ENCODE measurements at regions not wholly inside any gene's neighbourhood (a gene's known extent, or its start where the extent isn't known, plus 50 kb on each side); places are given as distances from the start of the nearest gene placed in this dataset.

DNA sequence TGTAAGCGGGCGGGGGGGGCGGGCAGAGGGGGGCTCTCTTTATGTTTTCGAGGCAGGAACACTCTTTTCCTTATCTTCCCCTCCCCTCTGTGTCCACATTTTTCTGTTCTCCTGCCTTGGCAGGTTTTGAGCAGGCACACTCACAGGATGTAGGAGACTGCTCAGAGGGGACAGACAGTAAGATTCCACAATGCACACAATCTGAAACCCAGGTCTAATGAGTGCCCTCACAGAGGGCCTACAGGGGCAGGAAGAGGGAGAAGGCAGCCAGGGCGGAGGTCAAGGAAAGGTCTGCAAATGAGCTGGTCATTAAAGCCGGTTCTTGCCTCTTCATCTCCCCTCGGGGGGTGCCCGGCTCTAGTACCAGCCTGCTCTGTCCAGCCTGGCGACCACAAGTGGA is 106.1 kb upstream of the ATP6AP2 start:
- TF ChIP-seq CHD2 (IDR thresholded peaks at IDR 0.05; ENCODE audit: low read length, partially characterized antibody), result no peak
- no peak for TF ChIP-seq GABPA (IDR thresholded peaks at IDR 0.05; ENCODE audit: low read depth)
- TF ChIP-seq RAD21 (IDR thresholded peaks at IDR 0.05; ENCODE audit: low read length), result no peak
- no peak for TF ChIP-seq ZBTB33 (IDR thresholded peaks at IDR 0.05; ENCODE audit: borderline replicate concordance, low read depth)
- no peak for TF ChIP-seq RCOR1 (IDR thresholded peaks at IDR 0.05; ENCODE audit: low read length)
- TF ChIP-seq FOSL2 (IDR thresholded peaks at IDR 0.05; ENCODE audit: borderline replicate concordance, low read depth), result no peak
- TF ChIP-seq YY1 (IDR thresholded peaks at IDR 0.05; ENCODE audit: low read depth), result no peak
- TF ChIP-seq SMC3 (IDR thresholded peaks at IDR 0.05; ENCODE audit: low read depth, low read length), result no peak
- no peak for TF ChIP-seq ELF1 (IDR thresholded peaks at IDR 0.05)
- no peak for TF ChIP-seq SIN3A (IDR thresholded peaks at IDR 0.05; ENCODE audit: borderline replicate concordance, low read depth, low read length)
- no peak for TF ChIP-seq USF1 (IDR thresholded peaks at IDR 0.05; ENCODE audit: borderline replicate concordance, low read depth)
- TF ChIP-seq, protein P1, sequence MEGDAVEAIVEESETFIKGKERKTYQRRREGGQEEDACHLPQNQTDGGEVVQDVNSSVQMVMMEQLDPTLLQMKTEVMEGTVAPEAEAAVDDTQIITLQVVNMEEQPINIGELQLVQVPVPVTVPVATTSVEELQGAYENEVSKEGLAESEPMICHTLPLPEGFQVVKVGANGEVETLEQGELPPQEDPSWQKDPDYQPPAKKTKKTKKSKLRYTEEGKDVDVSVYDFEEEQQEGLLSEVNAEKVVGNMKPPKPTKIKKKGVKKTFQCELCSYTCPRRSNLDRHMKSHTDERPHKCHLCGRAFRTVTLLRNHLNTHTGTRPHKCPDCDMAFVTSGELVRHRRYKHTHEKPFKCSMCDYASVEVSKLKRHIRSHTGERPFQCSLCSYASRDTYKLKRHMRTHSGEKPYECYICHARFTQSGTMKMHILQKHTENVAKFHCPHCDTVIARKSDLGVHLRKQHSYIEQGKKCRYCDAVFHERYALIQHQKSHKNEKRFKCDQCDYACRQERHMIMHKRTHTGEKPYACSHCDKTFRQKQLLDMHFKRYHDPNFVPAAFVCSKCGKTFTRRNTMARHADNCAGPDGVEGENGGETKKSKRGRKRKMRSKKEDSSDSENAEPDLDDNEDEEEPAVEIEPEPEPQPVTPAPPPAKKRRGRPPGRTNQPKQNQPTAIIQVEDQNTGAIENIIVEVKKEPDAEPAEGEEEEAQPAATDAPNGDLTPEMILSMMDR (IDR thresholded peaks at IDR 0.05), result no peak
- no peak for TF ChIP-seq JUND (IDR thresholded peaks at IDR 0.05)
- TF ChIP-seq RXRA (IDR thresholded peaks at IDR 0.05; ENCODE audit: borderline replicate concordance, low read depth), result no peak
- TF ChIP-seq, protein P2, sequence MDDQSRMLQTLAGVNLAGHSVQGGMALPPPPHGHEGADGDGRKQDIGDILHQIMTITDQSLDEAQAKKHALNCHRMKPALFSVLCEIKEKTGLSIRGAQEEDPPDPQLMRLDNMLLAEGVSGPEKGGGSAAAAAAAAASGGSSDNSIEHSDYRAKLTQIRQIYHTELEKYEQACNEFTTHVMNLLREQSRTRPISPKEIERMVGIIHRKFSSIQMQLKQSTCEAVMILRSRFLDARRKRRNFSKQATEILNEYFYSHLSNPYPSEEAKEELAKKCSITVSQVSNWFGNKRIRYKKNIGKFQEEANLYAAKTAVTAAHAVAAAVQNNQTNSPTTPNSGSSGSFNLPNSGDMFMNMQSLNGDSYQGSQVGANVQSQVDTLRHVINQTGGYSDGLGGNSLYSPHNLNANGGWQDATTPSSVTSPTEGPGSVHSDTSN (IDR thresholded peaks at IDR 0.05), result no peak
- TF ChIP-seq POLR2AphosphoS5 (IDR thresholded peaks at IDR 0.05; ENCODE audit: low read depth, low read length), result no peak
- no peak for TF ChIP-seq NRF1 (IDR thresholded peaks at IDR 0.05; ENCODE audit: low read depth, low read length)
- no peak overlapping the region for H3K9ac ChIP-seq
- H3K4me3 ChIP-seq (ENCODE audit: low read depth in 2 of 2, low read length in 1 of 2), result no peak overlapping the region
- peak overlapping the region in 1 of 2 experiments; percentile 71; a peak in 2 of 4 replicates for H3K27ac ChIP-seq (ENCODE audit: low read depth in 2 of 2, low read length in 1 of 2)
- WGBS (ENCODE audit: low lambda C conversion rate), result 22% methylated on average over 9 of the region's 9 CpGs
- DNase-seq, result no peak
- no peaks in the 10 kb centered on the region for H3F3A ChIP-seq (replicated peaks; ENCODE audit: insufficient read depth)
- H3K36me3 ChIP-seq (replicated peaks in 1 of 2; ENCODE audit: control insufficient read depth in 1 of 2, insufficient read depth in 2 of 2, low read length in 1 of 2), result no peaks in the 10 kb centered on the region
- H3K4me1 ChIP-seq (ENCODE audit: control insufficient read depth in 1 of 2, insufficient read depth in 2 of 2, low read depth in 1 of 2, low read length in 1 of 2), result peaks cover 0 to 27% of the 10 kb centered on the region in 2 experiments; a peak in 1 of 4 replicates
- peaks cover 22% of the 10 kb centered on the region for H3K27me3 ChIP-seq (ENCODE audit: insufficient read depth)
- H2AFZ ChIP-seq (ENCODE audit: low read depth), result no peak overlapping the region
- H3K4me2 ChIP-seq, result no peak overlapping the region
- no peaks in the 10 kb centered on the region for H3K79me2 ChIP-seq (ENCODE audit: insufficient read depth)
- H4K20me1 ChIP-seq (ENCODE audit: insufficient read depth), result no peaks in the 10 kb centered on the region
- ChIA-PET CTCF (no interaction called here), POLR2A (no interaction called here)
- H3K9me3 ChIP-seq, result no peaks in the 10 kb centered on the region
- H3K9me2 ChIP-seq, result no peaks in the 10 kb centered on the region

Measured in SK-N-SH (cell line).